DMS 273 (cell line): ENCODE measurements at regions not wholly inside any gene's neighbourhood (a gene's known extent, or its start where the extent isn't known, plus 50 kb on each side); places are given as distances from the start of the nearest gene placed in this dataset.
A peak's percentile ranks its signal among the peaks of the same experiment; 100 is the strongest.

ENCODE experiments used
- DNase-seq: peaks from one replicate; lab custom pipeline; 2025; ENCODE audit not compliant: unreplicated experiment; lab: John Stamatoyannopoulos, UW

- peak; percentile 24 for DNase-seq
Measured at GRCh38 chr2:200054681-200055468, 99.5 kb downstream of the MAIP1 start.

- no peak for DNase-seq
Measured at GRCh38 chr2:200056105-200056504, 100.7 kb downstream of the MAIP1 start.

GRCh38 chr2:200063155-200063554 lies 107.8 kb downstream of the MAIP1 start:
- DNase-seq, result no peak

GRCh38 chr2:200064879-200065278 lies 109.5 kb downstream of the MAIP1 start:
- DNase-seq, result no peak

GRCh38 chr2:200065477-200065876 lies 110.1 kb downstream of the MAIP1 start:
- peak; percentile 54 for DNase-seq

- DNase-seq, result no peak
Measured at GRCh38 chr2:200066417-200066816, 111.0 kb downstream of the MAIP1 start.

- DNase-seq, result no peak
Measured at GRCh38 chr2:200068642-200069041, 113.3 kb downstream of the MAIP1 start.

- DNase-seq, result peak; percentile 34
Measured at GRCh38 chr2:200077210-200077650, 121.8 kb downstream of the MAIP1 start.

GRCh38 chr2:200077838-200078237 lies 122.5 kb downstream of the MAIP1 start:
- DNase-seq, result peak; percentile 67

GRCh38 chr2:200079356-200079755 lies 124.0 kb downstream of the MAIP1 start:
- DNase-seq, result no peak

GRCh38 chr2:200081236-200081635 lies 125.9 kb downstream of the MAIP1 start:
- peak; percentile 23 for DNase-seq

- DNase-seq, result no peak
Measured at GRCh38 chr2:200081811-200082210, 126.4 kb downstream of the MAIP1 start.

- no peak for DNase-seq
Measured at GRCh38 chr2:200084036-200084435, 128.7 kb downstream of the MAIP1 start.

GRCh38 chr2:200086911-200087310 lies 131.5 kb downstream of the MAIP1 start:
- DNase-seq, result peak; percentile 96

GRCh38 chr2:200087451-200087850 lies 132.1 kb downstream of the MAIP1 start:
- no peak for DNase-seq

- peak; percentile 14 for DNase-seq
Measured at GRCh38 chr2:200089040-200089755, 133.8 kb downstream of the MAIP1 start.

- no peak for DNase-seq
Measured at GRCh38 chr2:200089756-200090109, 134.4 kb downstream of the MAIP1 start.

GRCh38 chr2:200090683-200091082 lies 135.3 kb downstream of the MAIP1 start:
- DNase-seq, result no peak

GRCh38 chr2:200091126-200091525 lies 135.7 kb downstream of the MAIP1 start:
- DNase-seq, result no peak

- DNase-seq, result no peak
Measured at GRCh38 chr2:200092235-200092634, 136.9 kb downstream of the MAIP1 start.

GRCh38 chr2:200095436-200095835 lies 140.1 kb downstream of the MAIP1 start:
- DNase-seq, result no peak

GRCh38 chr2:200099256-200099655 lies 143.9 kb downstream of the MAIP1 start:
- DNase-seq, result peak; percentile 68
